HepG2 (cell line): ENCODE measurements at regions not wholly inside any gene's neighbourhood (a gene's known extent, or its start where the extent isn't known, plus 50 kb on each side); places are given as distances from the start of the nearest gene placed in this dataset.

ENCODE experiments used
- ATF3 ChIP-seq: sonication (generic); formaldehyde crosslinking; IDR thresholded peaks from 2 replicates; pipeline ENCODE4 v1.4.0; 2020; ENCODE audit warnings: missing genetic modification reagents
- BRD4 ChIP-seq: sonication (generic); formaldehyde crosslinking; IDR thresholded peaks from 2 replicates; pipeline ENCODE4 v1.4.0; 2020; ENCODE audit warnings: missing genetic modification reagents
- CTCF ChIP-seq: sonication (generic); formaldehyde crosslinking; IDR thresholded peaks from 2 replicates; pipeline ENCODE4 v1.5.0; 2020; ENCODE audit warnings: mild to moderate bottlenecking, missing genetic modification reagents, moderate library complexity
- JDP2 ChIP-seq: sonication (generic); formaldehyde crosslinking; IDR thresholded peaks from 2 replicates; pipeline ENCODE4 v1.8.1; 2022; ENCODE audit warnings: missing genetic modification reagents, borderline replicate concordance
- MED1 ChIP-seq: sonication (generic); formaldehyde crosslinking; IDR thresholded peaks from 2 replicates; pipeline ENCODE4 v1.4.0; 2020; ENCODE audit warnings: missing genetic modification reagents
- MZF1 ChIP-seq: sonication (generic); formaldehyde crosslinking; IDR thresholded peaks from 2 replicates; pipeline ENCODE4 v1.8.1; 2023; ENCODE audit warnings: mild to moderate bottlenecking, missing genetic modification reagents, borderline replicate concordance
- NFKBIZ ChIP-seq: IDR thresholded peaks from 2 replicates; pipeline ENCODE4 v1.6.1; 2018; ENCODE audit warnings: missing genetic modification reagents, missing compliant biosample characterization
- PCBP2 ChIP-seq: fragments of 200-400 bp; formaldehyde crosslinking; optimal IDR thresholded peaks from 2 replicates; pipeline ENCODE3; 2018; ENCODE audit warnings: low read length, low read depth; ENCODE audit not compliant: poor library complexity, severe bottlenecking
- PRDM15 ChIP-seq: sonication (generic); formaldehyde crosslinking; IDR thresholded peaks from 2 replicates; pipeline ENCODE4 v1.4.0; 2020; ENCODE audit warnings: missing genetic modification reagents
- SATB2 ChIP-seq: sonication (generic); formaldehyde crosslinking; IDR thresholded peaks from 2 replicates; pipeline ENCODE4 v1.5.0; 2020; ENCODE audit warnings: missing genetic modification reagents
- ZBTB42 ChIP-seq: sonication (generic); formaldehyde crosslinking; IDR thresholded peaks from 2 replicates; pipeline ENCODE4 v1.5.0; 2020; ENCODE audit warnings: mild to moderate bottlenecking, missing genetic modification reagents
- ZHX1 ChIP-seq: sonication (generic); formaldehyde crosslinking; IDR thresholded peaks from 2 replicates; pipeline ENCODE4 v1.8.1; 2022; ENCODE audit warnings: low read depth, mild to moderate bottlenecking, missing genetic modification reagents
- ZNF280B ChIP-seq: sonication (generic); formaldehyde crosslinking; IDR thresholded peaks from 2 replicates; pipeline ENCODE4 v1.5.0; 2020; ENCODE audit warnings: missing genetic modification reagents, mild to moderate bottlenecking, borderline replicate concordance
- ZNF329 ChIP-seq: sonication (generic); formaldehyde crosslinking; IDR thresholded peaks from 2 replicates; pipeline ENCODE4 v1.9.0; 2021; ENCODE audit warnings: low read depth, mild to moderate bottlenecking, missing genetic modification reagents
- ZNF331 ChIP-seq: sonication (generic); formaldehyde crosslinking; IDR thresholded peaks from 2 replicates; pipeline ENCODE4 v1.4.0; 2020; ENCODE audit warnings: missing genetic modification reagents
- ZNF446 ChIP-seq: sonication (generic); formaldehyde crosslinking; IDR thresholded peaks from 2 replicates; pipeline ENCODE4 v1.5.0; 2020; ENCODE audit warnings: mild to moderate bottlenecking, missing genetic modification reagents
- ZNF558 ChIP-seq: sonication (generic); formaldehyde crosslinking; IDR thresholded peaks from 2 replicates; pipeline ENCODE4 v1.9.0; 2022; ENCODE audit warnings: mild to moderate bottlenecking, missing genetic modification reagents, borderline replicate concordance
- ZNF629 ChIP-seq: sonication (generic); formaldehyde crosslinking; conservative IDR thresholded peaks from 2 replicates; pipeline ENCODE4 v1.5.0; 2020; ENCODE audit warnings: missing genetic modification reagents

DNA sequence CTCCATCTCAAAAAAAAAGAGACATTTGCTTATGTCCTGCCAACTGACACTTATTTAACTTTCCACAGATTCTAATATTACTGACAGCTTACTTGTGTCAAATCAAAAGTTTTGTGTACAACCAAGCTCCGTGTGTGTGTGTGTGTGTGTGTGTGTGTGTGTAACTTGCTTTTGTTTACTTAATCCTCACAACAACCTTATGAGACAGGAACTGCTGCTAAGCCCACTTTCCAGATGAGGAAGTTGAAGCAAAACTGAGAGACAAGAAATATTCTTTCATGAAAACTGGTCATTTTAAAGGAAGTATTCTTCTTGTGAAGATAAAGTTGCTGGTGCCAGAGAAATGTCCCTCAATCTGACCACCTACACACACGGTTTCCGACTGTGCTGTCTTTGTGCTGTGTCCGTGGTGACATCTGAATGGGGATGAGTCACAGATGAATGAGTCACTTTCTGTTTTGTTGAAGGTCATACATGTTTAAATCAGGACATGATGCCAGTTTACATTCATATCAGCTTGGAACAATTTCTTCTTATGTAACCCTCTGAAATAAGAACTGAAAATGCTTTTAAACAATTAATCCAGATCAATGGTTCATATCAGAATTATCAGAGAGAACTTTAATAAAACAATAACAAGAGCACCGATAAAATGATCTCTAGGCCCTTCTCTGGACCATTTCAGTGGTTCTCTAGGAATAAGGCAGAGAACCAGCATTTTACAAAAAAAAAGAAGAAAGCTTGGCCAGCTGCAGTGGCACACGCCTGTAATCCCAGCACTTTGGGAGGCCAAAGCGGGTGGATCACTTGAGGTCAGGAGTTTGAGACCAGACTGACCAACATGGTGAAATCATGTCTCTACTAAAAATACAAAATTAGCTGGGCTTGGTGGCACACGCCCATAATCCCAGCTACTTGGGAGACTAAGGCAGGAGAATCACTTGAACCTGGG is 95.5 kb downstream of the THNSL2 start (continued):
- no peak for TF ChIP-seq PCBP2
- TF ChIP-seq PRDM15 (CRISPR knock-in tag), result no peak
- TF ChIP-seq MED1 (CRISPR knock-in tag), result peak; percentile 42
- 0 out of 2 replicates have a peak, but pooled peaks have one; percentile 25 for TF ChIP-seq NFKBIZ (CRISPR knock-in tag)
- no peak for TF ChIP-seq CTCF (CRISPR knock-in tag)
- 0 out of 2 replicates have a peak, but pooled peaks have one; percentile 31 for TF ChIP-seq SATB2 (CRISPR knock-in tag)
- TF ChIP-seq MZF1, result no peak
- TF ChIP-seq ZHX1 (CRISPR knock-in tag), result no peak
- TF ChIP-seq ZNF558, result no peak
- no peak for TF ChIP-seq BRD4 (CRISPR knock-in tag)
- no peak for TF ChIP-seq ZNF331
- TF ChIP-seq ATF3, result peak; percentile 92
- TF ChIP-seq ZNF446 (CRISPR knock-in tag), result no peak
- TF ChIP-seq JDP2 (CRISPR knock-in tag), result no peak
- TF ChIP-seq ZNF629 (CRISPR knock-in tag), result peak; percentile 51
- no peak for TF ChIP-seq ZNF329 (CRISPR knock-in tag)
- no peak for TF ChIP-seq ZBTB42
- no peak for TF ChIP-seq ZNF280B (CRISPR knock-in tag)
